HEK293 (cell line): ENCODE measurements at regions not wholly inside any gene's neighbourhood (a gene's known extent, or its start where the extent isn't known, plus 50 kb on each side); places are given as distances from the start of the nearest gene placed in this dataset.

Experiments used
- HOXA7 ChIP-seq: sonication (generic); formaldehyde crosslinking; IDR thresholded peaks from 2 replicates; pipeline ENCODE4 v1.8.1; 2022; ENCODE audit warnings: missing genetic modification reagents, borderline replicate concordance
- PBX3 ChIP-seq: sonication (generic); formaldehyde crosslinking; IDR thresholded peaks from 2 replicates; pipeline ENCODE4 v1.8.1; 2022; ENCODE audit warnings: mild to moderate bottlenecking, moderate library complexity, missing genetic modification reagents
- ZNF521 ChIP-seq: fragments of 450-650 bp; formaldehyde crosslinking; IDR thresholded peaks from 2 replicates; pipeline ENCODE4 v1.5.1; 2017; ENCODE audit warnings: missing biosample characterization, mild to moderate bottlenecking, missing genetic modification characterization
- ZNF596 ChIP-seq: fragments of 450-650 bp; IDR thresholded peaks from 2 replicates; pipeline ENCODE4 v1.5.0; 2018; ENCODE audit warnings: missing biosample characterization, mild to moderate bottlenecking, missing genetic modification characterization, moderate library complexity
- TF ChIP-seq, protein P1 (sequence below): fragments of 450-650 bp; formaldehyde crosslinking; IDR thresholded peaks from 2 replicates; pipeline ENCODE4 v1.5.1; 2016; ENCODE audit warnings: missing biosample characterization, missing genetic modification characterization
- TF ChIP-seq, protein P2 (sequence below): fragments of 450-650 bp; formaldehyde crosslinking; IDR thresholded peaks from 2 replicates; pipeline ENCODE4 v1.5.1; 2016; ENCODE audit warnings: missing biosample characterization, missing genetic modification characterization

DNA sequence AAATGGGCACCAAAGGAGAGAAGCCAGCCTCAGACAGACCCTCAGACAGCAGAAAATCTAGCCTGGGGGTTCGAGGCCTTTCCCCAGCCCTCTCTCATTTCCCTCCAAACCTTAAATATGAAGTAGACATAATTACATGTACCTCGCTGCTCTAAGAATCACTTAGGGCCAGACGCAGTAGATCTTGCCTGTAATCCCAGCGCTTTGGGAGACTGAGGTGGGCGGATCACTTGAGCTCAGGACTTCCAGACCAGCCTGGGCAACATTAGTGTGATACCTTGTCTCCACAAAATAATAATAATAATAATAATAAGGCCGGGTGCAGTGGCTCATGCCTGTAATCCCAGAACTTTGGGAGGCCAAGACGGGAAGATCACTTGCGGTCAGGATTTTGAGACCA, 52.1 kb upstream of the WNT7B start:
- TF ChIP-seq HOXA7 (CRISPR knock-in tag) (no peak), PBX3 (CRISPR knock-in tag) (no peak), ZNF521 (tag by site-specific recombination) (no peak), ZNF596 (tag by site-specific recombination) (no peak)
- TF ChIP-seq, protein P1, sequence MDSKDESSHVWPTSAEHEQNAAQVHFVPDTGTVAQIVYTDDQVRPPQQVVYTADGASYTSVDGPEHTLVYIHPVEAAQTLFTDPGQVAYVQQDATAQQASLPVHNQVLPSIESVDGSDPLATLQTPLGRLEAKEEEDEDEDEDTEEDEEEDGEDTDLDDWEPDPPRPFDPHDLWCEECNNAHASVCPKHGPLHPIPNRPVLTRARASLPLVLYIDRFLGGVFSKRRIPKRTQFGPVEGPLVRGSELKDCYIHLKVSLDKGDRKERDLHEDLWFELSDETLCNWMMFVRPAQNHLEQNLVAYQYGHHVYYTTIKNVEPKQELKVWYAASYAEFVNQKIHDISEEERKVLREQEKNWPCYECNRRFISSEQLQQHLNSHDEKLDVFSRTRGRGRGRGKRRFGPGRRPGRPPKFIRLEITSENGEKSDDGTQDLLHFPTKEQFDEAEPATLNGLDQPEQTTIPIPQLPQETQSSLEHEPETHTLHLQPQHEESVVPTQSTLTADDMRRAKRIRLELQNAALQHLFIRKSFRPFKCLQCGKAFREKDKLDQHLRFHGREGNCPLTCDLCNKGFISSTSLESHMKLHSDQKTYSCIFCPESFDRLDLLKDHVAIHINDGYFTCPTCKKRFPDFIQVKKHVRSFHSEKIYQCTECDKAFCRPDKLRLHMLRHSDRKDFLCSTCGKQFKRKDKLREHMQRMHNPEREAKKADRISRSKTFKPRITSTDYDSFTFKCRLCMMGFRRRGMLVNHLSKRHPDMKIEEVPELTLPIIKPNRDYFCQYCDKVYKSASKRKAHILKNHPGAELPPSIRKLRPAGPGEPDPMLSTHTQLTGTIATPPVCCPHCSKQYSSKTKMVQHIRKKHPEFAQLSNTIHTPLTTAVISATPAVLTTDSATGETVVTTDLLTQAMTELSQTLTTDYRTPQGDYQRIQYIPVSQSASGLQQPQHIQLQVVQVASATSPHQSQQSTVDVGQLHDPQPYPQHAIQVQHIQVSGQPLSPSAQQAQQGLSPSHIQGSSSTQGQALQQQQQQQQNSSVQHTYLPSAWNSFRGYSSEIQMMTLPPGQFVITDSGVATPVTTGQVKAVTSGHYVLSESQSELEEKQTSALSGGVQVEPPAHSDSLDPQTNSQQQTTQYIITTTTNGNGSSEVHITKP = no peak
- TF ChIP-seq, protein P2, sequence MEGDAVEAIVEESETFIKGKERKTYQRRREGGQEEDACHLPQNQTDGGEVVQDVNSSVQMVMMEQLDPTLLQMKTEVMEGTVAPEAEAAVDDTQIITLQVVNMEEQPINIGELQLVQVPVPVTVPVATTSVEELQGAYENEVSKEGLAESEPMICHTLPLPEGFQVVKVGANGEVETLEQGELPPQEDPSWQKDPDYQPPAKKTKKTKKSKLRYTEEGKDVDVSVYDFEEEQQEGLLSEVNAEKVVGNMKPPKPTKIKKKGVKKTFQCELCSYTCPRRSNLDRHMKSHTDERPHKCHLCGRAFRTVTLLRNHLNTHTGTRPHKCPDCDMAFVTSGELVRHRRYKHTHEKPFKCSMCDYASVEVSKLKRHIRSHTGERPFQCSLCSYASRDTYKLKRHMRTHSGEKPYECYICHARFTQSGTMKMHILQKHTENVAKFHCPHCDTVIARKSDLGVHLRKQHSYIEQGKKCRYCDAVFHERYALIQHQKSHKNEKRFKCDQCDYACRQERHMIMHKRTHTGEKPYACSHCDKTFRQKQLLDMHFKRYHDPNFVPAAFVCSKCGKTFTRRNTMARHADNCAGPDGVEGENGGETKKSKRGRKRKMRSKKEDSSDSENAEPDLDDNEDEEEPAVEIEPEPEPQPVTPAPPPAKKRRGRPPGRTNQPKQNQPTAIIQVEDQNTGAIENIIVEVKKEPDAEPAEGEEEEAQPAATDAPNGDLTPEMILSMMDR = no peak
